ENCODE measurements at regions not wholly inside any gene's neighbourhood (a gene's known extent, or its start where the extent isn't known, plus 50 kb on each side); places are given as distances from the start of the nearest gene placed in this dataset.
A peak's percentile ranks its signal among the peaks of the same experiment; 100 is the strongest.

DNA sequence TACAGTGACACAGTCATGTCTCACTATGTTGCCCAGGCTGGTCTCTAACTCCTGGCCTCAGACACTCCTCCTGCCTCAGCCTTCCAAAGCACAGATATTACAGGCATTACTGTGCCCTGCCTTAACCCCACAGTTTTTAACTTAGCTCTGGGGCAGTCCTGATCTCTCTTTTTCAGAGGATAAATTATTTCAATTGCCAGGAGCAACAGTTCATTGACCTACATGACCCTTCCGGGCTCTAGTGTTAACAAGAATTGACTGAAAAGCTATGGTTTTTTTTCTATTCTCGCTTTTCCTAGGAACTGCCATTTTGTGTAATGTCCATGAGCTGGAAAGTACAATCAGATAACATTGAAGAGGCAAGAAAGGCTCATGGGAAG is 92.8 kb downstream of the HNRNPLL start:
- DNase-seq (ENCODE audit: low spot score): no peak

GRCh38 chr2:38509314-38509946 is 93.3 kb downstream of the HNRNPLL start:
- DNase-seq (ENCODE audit: low spot score): no peak

DNA sequence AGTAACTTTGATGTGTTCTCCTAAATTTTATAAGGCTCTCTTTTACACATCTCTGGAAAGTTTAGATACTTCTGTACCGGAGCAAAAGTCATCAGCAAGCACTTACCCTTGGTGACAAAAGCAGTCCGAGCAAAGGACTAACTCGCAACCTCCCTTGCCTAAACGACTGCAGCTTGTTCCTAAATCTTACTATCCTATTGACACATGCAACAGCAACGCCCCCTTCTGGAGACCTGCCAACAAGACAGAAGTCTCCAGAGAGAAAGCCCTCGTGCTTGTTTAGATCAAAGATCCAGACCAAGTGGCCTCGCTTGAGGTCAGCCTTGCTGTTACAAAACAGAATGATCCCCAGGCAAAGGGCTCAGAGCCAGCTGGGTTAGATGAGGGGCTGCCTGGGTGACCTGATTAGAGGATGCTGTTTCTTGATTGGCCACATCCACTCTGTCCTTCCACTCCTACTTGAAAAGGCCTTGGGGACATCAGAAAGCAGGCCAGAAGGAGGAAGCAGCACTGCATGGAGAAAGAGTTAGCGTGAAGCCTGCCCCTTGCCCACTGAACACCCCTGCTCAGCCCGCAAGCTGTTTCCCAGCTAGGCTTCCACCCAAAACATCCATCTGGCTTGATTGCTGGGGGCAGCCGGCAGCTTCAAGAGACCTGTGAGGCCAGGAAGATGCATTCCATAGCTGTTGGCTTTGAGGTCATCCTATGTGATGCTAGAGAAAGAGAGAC is 94.3 kb downstream of the HNRNPLL start:
- DNase-seq (ENCODE audit: low spot score): peak; percentile 51

DNA sequence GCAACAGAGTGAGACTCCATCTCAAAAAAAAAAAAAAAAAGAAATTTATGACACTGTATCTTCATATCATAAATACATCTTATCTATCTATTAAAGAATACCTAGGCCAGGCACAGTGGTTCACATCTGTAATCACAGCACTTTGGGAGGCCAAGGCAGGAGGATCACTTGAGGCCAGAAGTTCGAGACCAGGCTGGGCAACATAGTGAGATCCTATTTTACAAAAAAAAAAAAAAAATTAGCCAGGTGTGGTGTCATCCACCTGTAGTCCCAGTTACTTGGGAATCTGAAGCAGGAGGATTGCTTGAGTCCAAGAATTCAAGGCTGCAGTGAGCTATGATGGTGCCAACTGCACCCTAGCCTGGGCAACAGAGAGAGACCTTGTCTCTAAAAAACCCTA is 95.0 kb downstream of the HNRNPLL start:
- no peak for DNase-seq (ENCODE audit: low spot score)

DNA sequence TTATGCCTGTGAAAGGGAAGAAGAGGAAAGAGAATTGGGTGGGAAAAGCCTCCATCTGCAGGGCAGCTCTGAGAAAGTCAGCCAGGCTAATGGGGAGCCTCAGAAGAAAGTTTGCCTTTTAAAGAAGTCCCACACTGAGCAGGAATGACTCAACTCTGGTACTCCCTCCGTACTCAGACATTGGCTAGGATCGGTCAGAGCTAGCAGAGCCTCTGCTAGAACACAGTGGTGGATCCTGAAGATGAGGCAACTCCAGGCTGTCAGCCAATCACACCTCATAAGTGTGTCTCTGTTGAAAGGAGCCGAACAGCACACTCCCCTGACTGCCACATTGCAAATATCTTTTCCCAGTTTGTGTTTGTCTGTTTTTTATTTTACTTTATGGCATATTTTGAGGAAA is 96.9 kb downstream of the HNRNPLL start:
- DNase-seq (ENCODE audit: low spot score): no peak

- no peak for DNase-seq (ENCODE audit: low spot score)
Observed at GRCh38 chr2:38504169-38504568, 98.6 kb downstream of the HNRNPLL start.

DNA sequence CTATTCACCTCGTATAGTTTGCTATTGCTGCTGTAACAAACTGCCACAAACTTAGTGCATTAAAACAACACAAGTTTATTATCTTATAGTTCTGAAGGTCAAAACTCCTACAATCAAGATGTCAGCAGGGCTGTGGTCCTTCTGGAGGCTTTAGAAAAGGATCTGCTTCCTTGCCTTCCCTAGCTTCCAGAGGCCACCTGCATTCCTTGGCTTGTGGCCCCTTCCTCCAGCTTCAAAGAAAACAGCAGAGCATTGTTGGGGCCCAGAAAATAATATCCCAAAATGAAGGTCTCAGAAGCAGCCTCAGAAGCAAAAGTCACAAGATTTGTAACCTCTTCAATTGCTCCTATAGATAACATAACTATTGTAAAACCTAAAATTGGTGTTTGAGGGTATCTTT is 100.6 kb downstream of the HNRNPLL start:
- no peak for DNase-seq (ENCODE audit: low spot score)

DNA sequence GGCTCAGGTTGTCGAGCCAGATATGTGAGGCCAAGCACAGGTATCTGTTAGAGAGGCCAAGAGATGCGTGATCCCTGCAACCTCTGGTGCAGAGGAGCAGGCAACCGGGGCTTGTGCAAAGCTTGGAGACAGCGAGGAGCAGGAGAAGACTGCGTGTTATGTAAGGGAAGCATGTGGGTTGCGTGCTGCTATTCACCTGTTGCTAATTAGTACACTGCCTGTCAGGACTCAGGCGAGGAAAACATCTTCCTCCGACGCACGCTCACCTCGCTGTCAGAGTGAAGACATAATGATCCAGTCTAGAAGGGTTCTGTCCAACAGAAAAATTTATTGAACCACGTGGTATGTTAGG is 102.5 kb downstream of the HNRNPLL start:
- no peak for DNase-seq (ENCODE audit: low spot score)

- no peak for DNase-seq (ENCODE audit: low spot score)
Observed at GRCh38 chr2:38499548-38500282, 103.0 kb downstream of the HNRNPLL start.

DNA sequence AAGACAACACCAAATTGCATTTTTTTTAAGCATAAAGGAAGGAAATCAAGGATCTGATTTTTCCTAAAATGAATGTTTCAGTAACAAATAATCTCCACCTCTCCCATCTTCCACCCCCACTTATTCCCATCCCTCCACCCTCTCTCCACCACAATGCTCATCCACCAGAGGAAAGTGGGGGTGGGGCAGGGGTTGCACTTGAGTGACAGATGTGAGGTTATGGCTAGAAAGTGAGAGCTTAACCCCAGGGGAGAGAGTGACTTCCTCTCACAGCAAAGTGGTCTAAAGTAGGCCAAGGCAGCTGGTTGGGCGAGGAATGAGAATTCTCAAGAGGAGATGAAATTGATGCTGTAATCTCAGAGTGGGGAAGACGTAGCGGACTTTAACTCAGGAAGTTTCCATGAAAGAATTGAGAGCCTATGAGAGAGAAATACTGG is 104.7 kb downstream of the HNRNPLL start:
- DNase-seq (ENCODE audit: low spot score): no peak

DNA sequence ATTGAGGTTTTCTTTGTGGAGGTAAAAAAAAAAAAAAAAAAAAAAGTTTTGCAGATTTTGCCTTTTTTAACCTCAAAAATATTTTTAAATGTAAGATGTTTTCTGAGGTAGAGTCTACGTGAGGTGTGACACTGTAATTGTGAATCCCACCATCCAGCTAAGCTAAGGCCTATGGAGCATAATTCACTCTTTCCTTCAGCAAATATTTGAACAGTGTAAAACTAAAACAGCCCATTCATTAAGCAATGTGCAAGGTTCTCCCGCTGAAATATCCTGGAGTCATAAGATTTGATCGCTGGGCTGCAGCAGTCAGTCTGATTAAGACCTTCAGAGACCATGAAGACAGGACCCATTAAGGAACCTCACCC is 105.1 kb downstream of the HNRNPLL start:
- no peak for DNase-seq (ENCODE audit: low spot score)

DNA sequence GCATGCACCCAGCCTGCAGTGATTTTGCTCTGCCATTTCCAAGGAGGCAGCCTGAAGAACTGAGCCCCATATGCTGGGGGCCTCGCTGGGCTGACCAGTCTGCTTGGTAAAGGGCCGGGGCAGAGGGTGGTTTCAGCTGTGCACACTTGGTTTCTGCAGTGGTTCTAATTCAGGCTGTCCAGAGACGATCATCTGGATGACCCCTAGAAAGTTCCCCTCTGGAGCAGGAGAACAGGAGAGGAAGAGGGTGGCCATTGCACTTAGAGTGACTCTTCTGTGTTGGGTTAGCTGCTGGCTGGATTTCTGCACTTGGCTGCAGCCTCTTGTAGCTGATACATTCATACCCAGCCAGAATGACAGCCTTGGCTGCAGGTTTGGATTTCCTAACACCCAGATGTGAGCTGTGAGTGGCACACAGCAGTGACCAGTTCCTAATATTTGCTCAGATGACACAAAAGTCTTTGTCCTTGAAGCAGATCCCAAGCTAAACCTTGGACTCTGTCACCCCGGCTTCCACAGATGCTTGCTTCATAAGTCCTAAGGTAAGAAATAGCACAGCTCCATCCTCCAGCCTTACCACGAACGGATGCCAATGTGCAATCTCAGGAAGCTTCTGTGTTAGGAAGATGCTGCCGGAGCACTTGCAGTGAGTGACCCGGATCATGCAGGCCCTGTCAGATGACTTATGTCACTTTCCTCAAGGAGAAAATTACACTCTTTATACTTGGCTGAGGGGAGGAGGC is 105.6 kb downstream of the HNRNPLL start:
- DNase-seq (ENCODE audit: low spot score): no peak

GRCh38 chr2:38495880-38496279 is 106.8 kb downstream of the HNRNPLL start:
- no peak for DNase-seq (ENCODE audit: low spot score)

DNA sequence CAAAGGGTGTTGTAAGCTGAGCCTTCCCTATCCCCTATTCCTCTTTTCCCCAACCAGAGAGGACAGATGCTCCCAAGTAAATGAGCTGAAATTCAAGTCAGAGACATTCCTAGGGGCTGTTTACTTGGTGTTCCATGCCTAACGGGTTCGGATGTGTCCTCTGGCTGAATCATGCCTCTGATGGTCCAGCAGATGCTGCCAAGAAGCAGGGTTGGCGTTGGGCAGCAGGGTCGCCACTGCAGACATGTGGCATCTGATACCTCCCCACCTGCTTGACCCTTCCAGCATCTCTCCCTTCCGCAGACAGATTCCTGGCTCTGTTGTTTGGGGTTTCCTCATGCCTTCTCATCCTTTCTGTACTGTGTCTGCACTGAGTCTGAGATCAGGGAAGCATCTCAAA is 108.3 kb downstream of the HNRNPLL start:
- DNase-seq (ENCODE audit: low spot score): no peak

DNA sequence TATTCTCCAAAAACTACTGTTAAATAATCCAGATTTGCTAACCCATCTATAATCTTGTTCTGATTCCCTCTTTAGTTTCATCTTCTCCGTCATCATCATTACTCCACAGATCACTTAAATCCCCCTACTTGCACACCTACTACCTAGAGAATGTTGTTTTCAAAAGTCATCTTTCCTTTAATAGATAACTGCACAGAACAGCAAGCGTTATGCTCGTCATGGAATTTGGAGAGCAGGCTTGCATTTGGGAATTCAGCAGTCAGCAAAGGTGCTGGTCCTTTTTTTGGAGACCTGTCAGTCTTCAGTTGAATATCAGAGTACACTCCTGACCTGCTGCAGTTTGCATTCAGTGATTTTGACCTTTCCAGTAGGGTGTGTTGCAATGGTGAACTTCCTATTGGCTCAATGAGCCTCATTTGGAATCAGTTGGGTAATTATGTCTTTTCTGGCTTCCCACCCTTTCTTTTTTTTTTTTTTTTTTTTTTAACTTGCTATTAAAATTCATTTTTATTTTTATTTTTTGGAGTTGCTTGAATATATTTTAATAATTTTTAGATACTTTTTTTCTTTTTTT is 110.6 kb downstream of the HNRNPLL start:
- DNase-seq (ENCODE audit: low spot score): no peak

- no peak for DNase-seq (ENCODE audit: low spot score)
Observed at GRCh38 chr2:38491436-38491835, 111.3 kb downstream of the HNRNPLL start.

DNA sequence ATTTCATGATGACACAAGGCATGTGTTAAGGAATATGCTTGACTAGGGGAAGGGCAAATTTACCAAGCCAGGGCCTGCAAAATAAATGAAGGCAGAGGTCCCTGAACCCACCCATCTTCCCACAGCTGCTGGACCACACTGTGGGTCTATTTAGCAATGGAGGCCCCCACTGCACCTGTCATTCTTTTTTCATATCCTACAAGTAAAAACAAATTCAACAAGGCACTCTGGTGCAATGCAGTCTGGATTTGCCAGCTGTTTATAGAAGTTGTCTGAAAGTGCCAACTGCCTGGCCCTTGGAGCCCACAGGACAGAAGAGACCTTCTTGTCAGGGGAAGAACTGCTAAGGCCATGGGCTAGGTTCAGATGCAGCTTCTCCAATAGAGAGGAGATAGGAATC is 112.8 kb upstream of the ATL2 start:
- no peak for DNase-seq (ENCODE audit: low spot score)

DNA sequence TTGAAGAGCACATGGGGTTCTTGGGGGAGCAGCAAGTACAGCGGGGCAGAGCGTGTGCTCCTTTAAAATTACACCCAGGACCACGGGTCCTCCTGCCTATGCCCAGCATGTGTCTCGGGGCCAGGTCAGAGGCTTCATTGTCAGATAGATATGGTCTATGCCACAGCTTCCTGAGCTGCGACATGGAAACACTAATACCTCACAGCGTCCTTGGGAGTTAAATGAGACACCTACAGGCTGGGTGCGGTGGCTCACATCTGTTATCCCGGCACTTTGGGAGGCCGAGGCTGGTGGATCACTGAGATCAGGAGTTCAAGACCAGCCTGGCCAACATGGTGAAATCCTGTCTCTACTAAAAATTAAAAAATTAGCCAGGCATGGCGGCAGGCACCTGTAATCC is 110.8 kb upstream of the ATL2 start:
- no peak for DNase-seq (ENCODE audit: low spot score)

DNA sequence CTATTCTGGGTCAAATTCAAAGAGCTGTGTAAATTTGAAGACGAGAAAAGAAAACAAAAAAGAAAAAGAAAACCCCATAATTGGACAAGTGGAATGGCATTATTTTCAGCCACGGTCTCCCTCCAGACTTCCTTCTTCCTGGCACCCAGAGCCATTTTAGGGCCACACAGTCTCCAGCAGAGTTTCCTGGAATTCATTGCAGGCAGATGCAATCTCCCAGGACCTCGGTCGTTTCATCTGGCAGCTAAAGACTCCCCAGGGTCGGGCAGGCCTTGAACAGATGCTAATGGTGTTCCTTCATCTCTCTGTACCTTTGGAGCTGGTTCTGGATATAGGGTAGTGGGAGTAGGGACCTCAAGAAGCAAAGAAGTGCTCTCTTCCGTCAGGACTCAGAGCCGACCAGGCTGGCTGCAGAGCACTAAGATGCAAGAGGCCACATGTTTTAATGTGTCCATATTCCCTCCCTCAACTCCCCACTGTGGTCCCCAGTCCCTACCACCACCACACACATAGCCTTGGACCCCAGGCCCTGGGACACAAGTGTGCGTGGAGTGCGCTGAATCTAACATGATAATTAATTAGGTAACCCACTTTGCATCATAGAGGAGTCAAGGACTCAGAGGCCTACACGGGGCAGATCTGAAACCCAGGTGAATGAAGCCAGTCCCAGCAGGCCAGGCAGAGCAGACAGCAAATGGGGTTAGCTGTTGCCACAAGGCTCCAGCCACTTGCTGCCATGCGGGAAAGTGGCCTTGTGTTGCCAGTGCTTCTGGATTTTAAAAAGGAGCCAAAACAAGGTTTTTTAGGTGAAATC is 109.3 kb upstream of the ATL2 start:
- no peak for DNase-seq (ENCODE audit: low spot score)

DNA sequence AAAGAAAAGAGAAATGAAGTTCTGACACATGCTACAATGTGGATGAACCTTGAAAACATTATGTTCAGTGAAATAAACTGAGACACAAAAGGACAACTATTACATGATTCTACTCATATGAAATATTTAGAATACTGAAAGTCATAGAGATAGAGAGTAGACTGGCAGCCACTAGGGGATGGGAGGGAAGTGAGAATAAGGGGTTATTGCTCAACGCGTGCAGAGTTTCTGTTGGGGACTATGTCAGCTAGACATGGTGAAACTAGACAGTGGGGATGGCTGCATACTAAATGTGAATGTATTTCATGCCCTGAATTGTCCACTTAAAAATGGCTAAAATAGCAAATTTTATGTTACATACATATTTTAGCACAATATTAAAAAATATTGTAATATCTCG is 108.7 kb upstream of the ATL2 start:
- no peak for DNase-seq (ENCODE audit: low spot score)

GRCh38 chr2:38484957-38485356 is 107.9 kb upstream of the ATL2 start:
- DNase-seq (ENCODE audit: low spot score): no peak
